ENCODE measurements at regions not wholly inside any gene's neighbourhood (a gene's known extent, or its start where the extent isn't known, plus 50 kb on each side); places are given as distances from the start of the nearest gene placed in this dataset.

DNA sequence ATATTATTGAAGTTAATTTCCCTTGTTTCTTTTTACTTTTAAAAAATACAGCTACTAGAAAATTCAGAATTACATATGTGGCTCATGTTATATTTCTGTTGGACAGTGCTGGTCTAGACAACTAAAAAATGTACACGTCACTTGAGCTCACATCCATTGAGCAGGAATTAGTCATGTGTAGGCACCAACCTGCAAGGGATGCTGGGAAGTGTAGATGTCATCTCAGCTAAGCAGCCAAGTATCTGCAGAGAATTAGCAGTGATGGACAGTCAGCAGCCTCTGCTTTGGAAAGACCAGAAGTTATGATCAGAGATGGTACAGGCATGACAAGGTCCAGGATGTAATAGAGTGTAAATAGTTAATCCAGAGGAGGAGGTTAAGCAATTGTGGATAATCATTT lies 87.1 kb upstream of the HS3ST2 start:
- TF ChIP-seq CTCF (conservative IDR thresholded peaks at IDR 0.05; ENCODE audit: low read length) (no peak), EZH2phosphoT487 (IDR thresholded peaks at IDR 0.05; ENCODE audit: borderline replicate concordance) (no peak)

Data from Loucy (cell line).